ENCODE measurements at regions not wholly inside any gene's neighbourhood (a gene's known extent, or its start where the extent isn't known, plus 50 kb on each side); places are given as distances from the start of the nearest gene placed in this dataset.

DNA sequence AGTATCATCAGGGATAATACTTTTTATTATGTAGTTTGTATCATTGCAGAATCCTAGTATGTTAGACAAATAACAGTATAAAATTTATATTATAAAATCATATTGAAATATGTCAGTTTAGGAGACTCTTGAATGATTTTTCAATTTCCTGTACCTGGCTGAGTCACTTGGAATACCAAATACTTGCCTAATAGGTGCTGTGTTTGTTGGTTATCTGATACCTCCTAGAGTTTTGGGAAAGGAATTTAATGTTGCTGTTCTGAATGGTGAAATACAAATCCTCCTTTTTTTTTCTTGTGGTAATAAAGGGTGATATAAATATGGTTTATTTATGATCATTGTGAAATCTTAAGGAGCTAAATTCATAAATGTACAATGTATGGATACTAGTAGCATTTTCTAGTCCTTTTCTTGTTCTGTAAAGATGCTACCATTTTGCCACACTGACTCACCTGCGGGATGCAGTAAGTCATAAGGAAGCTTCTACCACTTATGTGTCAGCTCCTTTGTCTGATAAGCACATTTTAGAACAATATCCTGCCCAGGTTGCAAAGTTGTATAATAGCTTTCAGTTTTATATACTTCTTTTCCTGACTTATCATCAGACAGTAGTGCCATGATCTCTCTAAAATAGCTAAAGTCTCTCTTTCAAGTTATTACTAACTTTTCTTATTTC is 465.5 kb downstream of the XIRP2 start:
- H3K36me3 ChIP-seq (ENCODE audit: control insufficient read depth in 3 of 3, insufficient read depth in 3 of 3, low read length in 3 of 3): no peaks in the 10 kb centered on the region
- H3K4me1 ChIP-seq (ENCODE audit: control insufficient read depth in 3 of 3, insufficient read depth in 3 of 3, low read length in 3 of 3): no peaks in the 10 kb centered on the region
- H3K9ac ChIP-seq (ENCODE audit: low read depth in 1 of 3, low read length in 3 of 3): no peak overlapping the region
- no peak overlapping the region for H3K27ac ChIP-seq (ENCODE audit: low read depth, low read length)
- no peaks in the 10 kb centered on the region for H3K27me3 ChIP-seq (ENCODE audit: control insufficient read depth in 3 of 3, insufficient read depth in 3 of 3, low read length in 3 of 3)
- no peaks in the 10 kb centered on the region for H3K9me3 ChIP-seq (ENCODE audit: control insufficient read depth in 3 of 3, low read length in 3 of 3)
- no peak overlapping the region for H3K4me3 ChIP-seq (ENCODE audit: low read length in 3 of 3)

DNA sequence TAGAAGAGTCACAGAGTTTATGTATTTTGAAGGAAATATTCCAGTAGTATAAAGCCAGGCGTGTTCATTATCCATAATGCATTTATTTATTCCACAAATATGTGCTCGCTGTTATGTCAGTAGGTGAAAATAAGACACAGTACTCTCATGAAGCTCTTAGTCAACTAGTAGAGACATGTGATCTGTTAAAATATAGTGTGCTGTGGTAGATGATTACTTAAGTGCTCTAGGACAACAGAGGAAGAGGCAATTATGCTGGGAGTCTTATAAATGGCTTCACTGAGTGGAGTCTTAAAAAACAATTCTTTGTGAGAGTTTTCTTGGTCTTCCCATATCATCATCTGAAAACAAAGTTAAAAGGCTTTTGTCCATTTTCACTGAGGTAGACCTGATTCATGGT is 457.3 kb downstream of the XIRP2 start:
- Histone ChIP-seq H3K27me3 (ENCODE audit: control insufficient read depth in 3 of 3, insufficient read depth in 3 of 3, low read length in 3 of 3) (no peaks in the 10 kb centered on the region), H3K36me3 (ENCODE audit: control insufficient read depth in 3 of 3, insufficient read depth in 3 of 3, low read length in 3 of 3) (no peaks in the 10 kb centered on the region)

DNA sequence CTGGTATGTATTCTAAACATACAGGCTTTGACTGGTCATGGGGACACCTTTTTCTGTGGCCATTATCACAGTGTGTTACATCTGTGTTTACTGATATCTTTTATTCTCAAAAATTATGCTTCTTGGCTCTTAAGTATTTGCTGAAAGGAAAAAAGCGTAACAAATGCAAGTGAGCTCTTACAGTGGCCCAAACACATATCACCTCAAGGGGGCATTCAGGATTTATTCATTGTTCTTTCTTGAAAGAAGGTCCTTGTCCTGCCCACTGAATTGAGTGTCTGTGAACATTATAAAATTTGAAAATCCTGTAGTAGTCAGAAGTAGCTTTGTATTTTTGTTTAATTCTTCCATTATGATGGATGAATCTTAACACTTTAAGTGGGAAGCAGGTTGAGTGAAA is 454.5 kb downstream of the XIRP2 start:
- Histone ChIP-seq H3K4me3 (ENCODE audit: low read length in 3 of 3) (no peak overlapping the region), H3K9me3 (ENCODE audit: control insufficient read depth in 3 of 3, low read length in 3 of 3) (no peaks in the 10 kb centered on the region), H3K36me3 (ENCODE audit: control insufficient read depth in 3 of 3, insufficient read depth in 3 of 3, low read length in 3 of 3) (no peaks in the 10 kb centered on the region), H3K4me1 (ENCODE audit: control insufficient read depth in 3 of 3, insufficient read depth in 3 of 3, low read length in 3 of 3) (no peaks in the 10 kb centered on the region), H3K9ac (ENCODE audit: low read depth in 1 of 3, low read length in 3 of 3) (no peak overlapping the region), H3K27me3 (ENCODE audit: control insufficient read depth in 3 of 3, insufficient read depth in 3 of 3, low read length in 3 of 3) (no peaks in the 10 kb centered on the region), H3K27ac (ENCODE audit: low read depth, low read length) (no peak overlapping the region)

More for the DNA sequence above, 457.3 kb downstream of the XIRP2 start:
- Histone ChIP-seq H3K4me1 (ENCODE audit: control insufficient read depth in 3 of 3, insufficient read depth in 3 of 3, low read length in 3 of 3) (no peaks in the 10 kb centered on the region), H3K4me3 (ENCODE audit: low read length in 3 of 3) (no peak overlapping the region), H3K9ac (ENCODE audit: low read depth in 1 of 3, low read length in 3 of 3) (no peak overlapping the region), H3K27ac (ENCODE audit: low read depth, low read length) (no peak overlapping the region), H3K9me3 (ENCODE audit: control insufficient read depth in 3 of 3, low read length in 3 of 3) (no peaks in the 10 kb centered on the region)

DNA sequence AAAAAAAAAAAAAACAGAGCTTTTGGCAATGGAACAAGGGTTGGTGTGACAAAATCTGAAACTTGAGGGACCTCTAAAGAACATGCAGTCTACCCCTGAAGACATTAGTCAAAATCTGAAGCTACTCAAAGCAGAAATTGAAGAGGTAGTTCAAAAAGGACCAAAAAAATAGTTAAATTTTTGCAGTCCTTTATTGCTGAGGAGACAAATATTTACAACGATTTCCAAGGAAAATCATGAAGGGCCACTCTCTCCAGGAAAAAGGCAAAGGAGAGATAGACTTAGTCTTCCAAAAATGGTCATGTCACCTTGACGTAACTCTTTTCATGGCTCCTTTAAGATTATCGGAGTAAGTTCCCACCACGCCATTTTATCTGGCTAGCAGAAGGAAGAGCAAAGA is 452.0 kb downstream of the XIRP2 start:
- Histone ChIP-seq H3K27ac (ENCODE audit: low read depth, low read length) (no peak overlapping the region), H3K4me3 (ENCODE audit: low read length in 3 of 3) (no peak overlapping the region), H3K27me3 (ENCODE audit: control insufficient read depth in 3 of 3, insufficient read depth in 3 of 3, low read length in 3 of 3) (no peaks in the 10 kb centered on the region), H3K9ac (ENCODE audit: low read depth in 1 of 3, low read length in 3 of 3) (no peak overlapping the region), H3K36me3 (ENCODE audit: control insufficient read depth in 3 of 3, insufficient read depth in 3 of 3, low read length in 3 of 3) (no peaks in the 10 kb centered on the region), H3K9me3 (ENCODE audit: control insufficient read depth in 3 of 3, low read length in 3 of 3) (no peaks in the 10 kb centered on the region), H3K4me1 (ENCODE audit: control insufficient read depth in 3 of 3, insufficient read depth in 3 of 3, low read length in 3 of 3) (no peaks in the 10 kb centered on the region)

DNA sequence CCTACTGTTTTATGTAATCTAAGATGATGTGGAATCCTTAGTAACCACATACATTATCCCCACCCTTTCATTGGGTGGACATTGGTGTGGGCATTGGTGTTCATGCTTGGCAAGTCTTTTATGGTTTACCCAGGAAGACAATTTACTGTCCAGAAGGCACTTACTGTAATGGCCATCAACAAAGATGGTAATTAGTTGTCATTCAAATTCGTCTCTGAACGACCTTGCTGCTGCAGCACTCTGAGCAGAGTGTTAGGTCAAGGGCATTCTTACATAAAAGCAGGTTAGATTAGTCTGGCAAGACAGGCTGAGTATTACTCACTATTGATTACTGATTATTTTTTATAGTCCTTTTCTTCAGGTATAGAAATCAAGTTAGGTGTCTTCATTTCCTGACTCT is 447.9 kb downstream of the XIRP2 start:
- H3K9me3 ChIP-seq (ENCODE audit: control insufficient read depth in 3 of 3, low read length in 3 of 3): no peaks in the 10 kb centered on the region
- H3K4me1 ChIP-seq (ENCODE audit: control insufficient read depth in 3 of 3, insufficient read depth in 3 of 3, low read length in 3 of 3): no peaks in the 10 kb centered on the region
- no peak overlapping the region for H3K9ac ChIP-seq (ENCODE audit: low read depth in 1 of 3, low read length in 3 of 3)

DNA sequence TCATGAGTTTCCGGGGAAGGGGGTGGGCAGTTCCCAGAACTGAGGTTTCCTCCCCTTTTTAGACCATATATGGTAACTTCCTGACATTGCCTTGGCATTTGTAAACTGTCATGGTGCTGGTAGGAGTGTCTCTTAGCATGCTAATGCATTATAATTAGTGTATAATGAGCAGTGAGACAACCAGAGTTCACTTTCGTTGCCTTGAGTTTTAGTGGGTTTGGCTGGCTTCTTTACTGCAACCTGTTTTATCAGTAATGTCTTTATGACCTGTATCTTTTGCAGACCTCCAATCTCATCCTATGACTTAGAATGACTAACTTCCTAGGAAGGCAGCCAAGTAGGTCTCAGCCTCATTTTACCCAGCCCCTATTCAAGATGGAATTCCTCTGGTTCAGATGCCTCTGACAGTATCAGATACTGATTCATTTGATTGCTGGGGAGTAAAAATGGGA is 447.3 kb downstream of the XIRP2 start:
- no peak overlapping the region for H3K27ac ChIP-seq (ENCODE audit: low read depth, low read length)
- H3K36me3 ChIP-seq (ENCODE audit: control insufficient read depth in 3 of 3, insufficient read depth in 3 of 3, low read length in 3 of 3): no peaks in the 10 kb centered on the region
- H3K9me3 ChIP-seq (ENCODE audit: control insufficient read depth in 3 of 3, low read length in 3 of 3): no peaks in the 10 kb centered on the region
- no peaks in the 10 kb centered on the region for H3K4me1 ChIP-seq (ENCODE audit: control insufficient read depth in 3 of 3, insufficient read depth in 3 of 3, low read length in 3 of 3)
- H3K9ac ChIP-seq (ENCODE audit: low read depth in 1 of 3, low read length in 3 of 3): no peak overlapping the region
- H3K4me3 ChIP-seq (ENCODE audit: low read length in 3 of 3): no peak overlapping the region
- H3K27me3 ChIP-seq (ENCODE audit: control insufficient read depth in 3 of 3, insufficient read depth in 3 of 3, low read length in 3 of 3): no peaks in the 10 kb centered on the region

More for the DNA sequence above, 447.9 kb downstream of the XIRP2 start:
- no peaks in the 10 kb centered on the region for H3K36me3 ChIP-seq (ENCODE audit: control insufficient read depth in 3 of 3, insufficient read depth in 3 of 3, low read length in 3 of 3)
- H3K27ac ChIP-seq (ENCODE audit: low read depth, low read length): no peak overlapping the region
- no peaks in the 10 kb centered on the region for H3K27me3 ChIP-seq (ENCODE audit: control insufficient read depth in 3 of 3, insufficient read depth in 3 of 3, low read length in 3 of 3)
- H3K4me3 ChIP-seq (ENCODE audit: low read length in 3 of 3): no peak overlapping the region

DNA sequence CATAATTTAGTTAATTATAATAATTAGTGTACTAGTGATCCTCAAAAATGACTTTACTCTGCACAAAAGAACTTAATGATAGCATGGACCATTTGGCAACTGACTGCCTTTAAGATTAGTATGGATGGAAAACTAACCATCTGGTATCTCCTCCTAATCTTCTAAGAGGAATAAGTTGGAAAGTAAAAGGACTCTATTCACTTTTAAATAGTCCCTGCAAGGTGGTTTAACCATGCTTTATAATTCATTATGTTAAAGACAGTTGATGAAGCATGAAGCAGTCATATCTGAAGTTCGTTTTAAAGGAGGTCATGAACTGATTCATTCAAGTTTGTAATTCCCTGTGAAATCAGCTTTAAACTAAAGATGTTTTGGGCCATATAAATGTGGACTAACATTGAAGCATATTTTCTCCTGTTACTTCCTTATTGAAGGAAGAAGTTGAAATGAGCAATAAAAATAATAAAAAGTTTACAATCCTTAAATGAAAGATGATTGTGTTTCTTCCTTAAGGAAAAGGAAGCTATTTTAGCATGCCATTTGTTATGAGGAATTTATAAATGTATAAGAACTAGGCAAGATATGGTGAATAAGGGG is 446.0 kb downstream of the XIRP2 start:
- H3K4me3 ChIP-seq (ENCODE audit: low read length in 3 of 3): no peak overlapping the region
- no peak overlapping the region for H3K9ac ChIP-seq (ENCODE audit: low read depth in 1 of 3, low read length in 3 of 3)
- no peaks in the 10 kb centered on the region for H3K4me1 ChIP-seq (ENCODE audit: control insufficient read depth in 3 of 3, insufficient read depth in 3 of 3, low read length in 3 of 3)
- H3K36me3 ChIP-seq (ENCODE audit: control insufficient read depth in 3 of 3, insufficient read depth in 3 of 3, low read length in 3 of 3): no peaks in the 10 kb centered on the region
- no peaks in the 10 kb centered on the region for H3K27me3 ChIP-seq (ENCODE audit: control insufficient read depth in 3 of 3, insufficient read depth in 3 of 3, low read length in 3 of 3)
- no peaks in the 10 kb centered on the region for H3K9me3 ChIP-seq (ENCODE audit: control insufficient read depth in 3 of 3, low read length in 3 of 3)
- no peak overlapping the region for H3K27ac ChIP-seq (ENCODE audit: low read depth, low read length)

DNA sequence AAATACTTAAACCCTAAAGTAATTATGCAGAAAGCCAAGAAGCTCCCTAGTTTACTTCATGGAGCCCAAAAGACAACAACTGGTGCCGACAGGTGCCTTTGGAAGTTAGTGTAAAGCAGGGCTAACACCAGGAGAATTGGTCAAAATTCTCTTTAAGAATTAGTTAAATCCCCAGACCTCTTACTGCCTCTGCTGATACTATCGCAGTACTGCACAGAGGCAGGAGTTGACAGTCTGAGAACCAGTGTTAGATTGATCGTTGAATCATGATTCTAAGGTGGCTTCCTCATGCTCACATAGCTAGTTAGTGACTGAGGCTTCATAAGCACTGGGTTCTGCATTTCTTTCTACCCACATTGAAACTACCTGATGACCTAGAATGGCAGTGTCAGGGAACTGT is 445.0 kb downstream of the XIRP2 start:
- H3K27ac ChIP-seq (ENCODE audit: low read depth, low read length): no peak overlapping the region
- H3K4me3 ChIP-seq (ENCODE audit: low read length in 3 of 3): no peak overlapping the region
- H3K4me1 ChIP-seq (ENCODE audit: control insufficient read depth in 3 of 3, insufficient read depth in 3 of 3, low read length in 3 of 3): no peaks in the 10 kb centered on the region
- no peak overlapping the region for H3K9ac ChIP-seq (ENCODE audit: low read depth in 1 of 3, low read length in 3 of 3)
- H3K27me3 ChIP-seq (ENCODE audit: control insufficient read depth in 3 of 3, insufficient read depth in 3 of 3, low read length in 3 of 3): no peaks in the 10 kb centered on the region
- no peaks in the 10 kb centered on the region for H3K36me3 ChIP-seq (ENCODE audit: control insufficient read depth in 3 of 3, insufficient read depth in 3 of 3, low read length in 3 of 3)
- H3K9me3 ChIP-seq (ENCODE audit: control insufficient read depth in 3 of 3, low read length in 3 of 3): no peaks in the 10 kb centered on the region

DNA sequence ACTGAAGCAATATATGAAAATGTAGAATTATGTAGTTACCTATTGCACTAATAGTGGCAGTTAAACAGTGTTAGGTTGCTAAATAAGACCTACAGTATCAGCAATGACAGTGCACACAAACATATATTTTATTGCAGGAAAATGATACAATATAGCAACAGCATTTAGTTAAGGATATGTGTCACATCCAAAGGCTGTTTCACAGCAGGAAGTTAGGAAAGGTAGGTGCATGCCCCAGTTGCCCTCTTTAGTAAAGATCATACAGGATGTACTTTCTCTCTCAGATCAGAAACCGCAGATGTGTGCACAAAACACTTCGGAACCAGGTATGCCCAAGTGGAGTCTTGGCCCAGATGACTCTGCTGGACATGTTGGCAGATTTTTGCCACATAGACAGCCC is 444.1 kb downstream of the XIRP2 start:
- H3K9me3 ChIP-seq (ENCODE audit: control insufficient read depth in 3 of 3, low read length in 3 of 3): no peaks in the 10 kb centered on the region
- H3K27me3 ChIP-seq (ENCODE audit: control insufficient read depth in 3 of 3, insufficient read depth in 3 of 3, low read length in 3 of 3): no peaks in the 10 kb centered on the region
- no peak overlapping the region for H3K9ac ChIP-seq (ENCODE audit: low read depth in 1 of 3, low read length in 3 of 3)
- no peak overlapping the region for H3K4me3 ChIP-seq (ENCODE audit: low read length in 3 of 3)
- H3K36me3 ChIP-seq (ENCODE audit: control insufficient read depth in 3 of 3, insufficient read depth in 3 of 3, low read length in 3 of 3): no peaks in the 10 kb centered on the region
- H3K4me1 ChIP-seq (ENCODE audit: control insufficient read depth in 3 of 3, insufficient read depth in 3 of 3, low read length in 3 of 3): no peaks in the 10 kb centered on the region
- no peak overlapping the region for H3K27ac ChIP-seq (ENCODE audit: low read depth, low read length)

DNA sequence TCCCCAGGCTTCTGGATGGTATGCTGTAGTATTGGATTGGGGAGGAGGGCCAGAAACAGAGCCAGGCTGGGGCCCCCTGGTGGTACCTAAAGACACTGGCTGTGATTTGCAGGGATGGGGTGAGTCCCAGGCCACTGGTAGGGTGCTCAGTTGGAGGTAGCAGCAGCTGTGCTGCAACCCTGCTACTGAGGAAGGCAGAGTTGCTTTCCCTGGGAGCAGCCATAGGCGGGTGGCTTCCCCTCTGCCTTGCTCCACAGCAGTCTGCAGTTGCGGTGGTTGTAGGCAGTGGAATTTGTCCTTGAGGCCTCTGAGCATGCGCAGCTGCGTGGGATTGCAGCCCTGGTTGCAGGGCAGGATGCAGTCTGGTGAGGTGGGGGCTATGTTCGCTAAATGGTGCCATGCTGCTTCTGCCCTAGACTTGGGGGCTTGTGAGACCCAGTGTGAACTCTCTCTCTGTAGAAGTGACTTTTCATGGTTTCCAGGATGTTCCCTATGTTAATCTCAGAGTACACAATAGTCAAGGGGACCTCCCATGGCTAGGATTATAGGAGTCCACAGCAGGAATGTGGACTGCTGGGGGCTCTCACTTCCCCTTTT is 443.5 kb downstream of the XIRP2 start:
- H3K27ac ChIP-seq (ENCODE audit: low read depth, low read length): no peak overlapping the region
- no peaks in the 10 kb centered on the region for H3K4me1 ChIP-seq (ENCODE audit: control insufficient read depth in 3 of 3, insufficient read depth in 3 of 3, low read length in 3 of 3)
- H3K4me3 ChIP-seq (ENCODE audit: low read length in 3 of 3): no peak overlapping the region
- H3K9ac ChIP-seq (ENCODE audit: low read depth in 1 of 3, low read length in 3 of 3): no peak overlapping the region
- H3K36me3 ChIP-seq (ENCODE audit: control insufficient read depth in 3 of 3, insufficient read depth in 3 of 3, low read length in 3 of 3): no peaks in the 10 kb centered on the region
- H3K9me3 ChIP-seq (ENCODE audit: control insufficient read depth in 3 of 3, low read length in 3 of 3): no peaks in the 10 kb centered on the region
- no peaks in the 10 kb centered on the region for H3K27me3 ChIP-seq (ENCODE audit: control insufficient read depth in 3 of 3, insufficient read depth in 3 of 3, low read length in 3 of 3)
